ENCODE measurements at regions not wholly inside any gene's neighbourhood (a gene's known extent, or its start where the extent isn't known, plus 50 kb on each side); places are given as distances from the start of the nearest gene placed in this dataset.
A peak's percentile ranks its signal among the peaks of the same experiment; 100 is the strongest.

- TF ChIP-seq CTCF (IDR thresholded peaks at IDR 0.05; ENCODE audit: low read depth, low read length): no peak
- peak in 1 of 2 donors; percentile 80 for DNase-seq (ENCODE audit: low read depth in 2 of 2)
Measured at GRCh38 chr2:172281648-172282570, 145.5 kb upstream of the ITGA6 start.

GRCh38 chr2:172282944-172283343, 144.4 kb upstream of the ITGA6 start:
- TF ChIP-seq CTCF (IDR thresholded peaks at IDR 0.05; ENCODE audit: low read depth, low read length): no peak
- peak; percentile 51 to 90 for DNase-seq (ENCODE audit: low read depth in 2 of 2)
- no peak overlapping the region for H3K4me3 ChIP-seq (replicated peaks in 1 of 2; ENCODE audit: low read depth in 2 of 2, low read length in 2 of 2)

More at GRCh38 chr2:172281648-172282570, 145.5 kb upstream of the ITGA6 start:
- H3K4me3 ChIP-seq (replicated peaks in 1 of 2; ENCODE audit: low read depth in 2 of 2, low read length in 2 of 2): no peak overlapping the region

GRCh38 chr2:172283476-172283875, 143.9 kb upstream of the ITGA6 start:
- no peak for TF ChIP-seq CTCF (IDR thresholded peaks at IDR 0.05; ENCODE audit: low read depth, low read length)
- peak in 1 of 2 donors; percentile 16 for DNase-seq (ENCODE audit: low read depth in 2 of 2)
- no peak overlapping the region for H3K4me3 ChIP-seq (replicated peaks in 1 of 2; ENCODE audit: low read depth in 2 of 2, low read length in 2 of 2)

GRCh38 chr2:172284209-172284608, 143.2 kb upstream of the ITGA6 start:
- H3K4me3 ChIP-seq (replicated peaks in 1 of 2; ENCODE audit: low read depth in 2 of 2, low read length in 2 of 2): no peak overlapping the region
- no peak for TF ChIP-seq CTCF (IDR thresholded peaks at IDR 0.05; ENCODE audit: low read depth, low read length)
- DNase-seq (ENCODE audit: low read depth in 2 of 2): no peak

GRCh38 chr2:172285010-172285621, 142.3 kb upstream of the ITGA6 start:
- TF ChIP-seq CTCF (IDR thresholded peaks at IDR 0.05; ENCODE audit: low read depth, low read length): no peak
- H3K4me3 ChIP-seq (replicated peaks in 1 of 2; ENCODE audit: low read depth in 2 of 2, low read length in 2 of 2): no peak overlapping the region
- DNase-seq (ENCODE audit: low read depth in 2 of 2): peak; percentile 19 to 60

GRCh38 chr2:172285760-172286159, 141.6 kb upstream of the ITGA6 start:
- TF ChIP-seq CTCF (IDR thresholded peaks at IDR 0.05; ENCODE audit: low read depth, low read length): no peak
- DNase-seq (ENCODE audit: low read depth in 2 of 2): no peak
- H3K4me3 ChIP-seq (replicated peaks in 1 of 2; ENCODE audit: low read depth in 2 of 2, low read length in 2 of 2): no peak overlapping the region
